Thymus (tissue), 11 donors: ENCODE measurements at regions not wholly inside any gene's neighbourhood (a gene's known extent, or its start where the extent isn't known, plus 50 kb on each side); places are given as distances from the start of the nearest gene placed in this dataset.

Experiments used
- DNase-seq, 9 donors: peaks; one replicate each; pipeline ENCODE4 v3.0.0-alpha.2; 2013; ENCODE audit warnings: low spot score in 9 of 9, low read depth in 6 of 9, missing footprints in 1 of 9
- H3K27ac ChIP-seq, 2 donors: one replicate each; pipeline ENCODE4 v1.5.1; 2013; ENCODE audit warnings: control low read depth in 1 of 2, low read depth in 1 of 2, low read length in 1 of 2, mild to moderate bottlenecking in 1 of 2, moderate library complexity in 1 of 2
- H3K27me3 ChIP-seq, 2 donors: one replicate each; pipeline ENCODE4 v1.5.1; 2013; ENCODE audit warnings: low read length in 1 of 2; ENCODE audit not compliant: control insufficient read depth in 2 of 2, insufficient read depth in 1 of 2
- H3K36me3 ChIP-seq, 2 donors: one replicate each; pipeline ENCODE4 v1.5.1; 2013; ENCODE audit warnings: low read length in 1 of 2, mild to moderate bottlenecking in 1 of 2, moderate library complexity in 1 of 2; ENCODE audit not compliant: control insufficient read depth in 2 of 2, insufficient read depth in 2 of 2
- H3K4me1 ChIP-seq, 2 donors: one replicate each; pipeline ENCODE4 v1.5.1; 2013; ENCODE audit warnings: low read length in 2 of 2; ENCODE audit not compliant: control insufficient read depth in 2 of 2, insufficient read depth in 2 of 2
- H3K4me3 ChIP-seq, 2 donors: one replicate each; pipeline ENCODE4 v1.5.1; 2013; ENCODE audit warnings: low read length in 2 of 2, control low read depth in 1 of 2, mild to moderate bottlenecking in 1 of 2
- H3K9me3 ChIP-seq, 2 donors: one replicate each; pipeline ENCODE4 v1.5.1; 2013; ENCODE audit warnings: low read length in 1 of 2, mild to moderate bottlenecking in 1 of 2; ENCODE audit not compliant: control insufficient read depth in 2 of 2, insufficient read depth in 1 of 2
- WGBS: extraction: QIAGEN DNeasy Blood & Tissue Kit; methylation state at CpG from one replicate; pipeline ENCODE4 v1.1.7; 2013; 5-methylcytosine and 5-hydroxymethylcytosine counted together
- donor health status: healthy.

- no peaks in the 10 kb centered on the region for H3K27me3 ChIP-seq
- no peak overlapping the region for H3K27ac ChIP-seq
- H3K36me3 ChIP-seq: no peaks in the 10 kb centered on the region
- no peak overlapping the region for H3K4me3 ChIP-seq
- 68% methylated on average over 3 of the region's 3 CpGs for WGBS
- peaks cover 0 to 1% of the 10 kb centered on the region in 2 donors for H3K9me3 ChIP-seq
- no peaks in the 10 kb centered on the region for H3K4me1 ChIP-seq
- DNase-seq: no peak
Observed at GRCh38 chr1:243939167-243939848, 89.3 kb upstream of the AKT3 start.

- 95% methylated on average over 3 of the region's 3 CpGs for WGBS
- Histone ChIP-seq H3K27me3 (no peaks in the 10 kb centered on the region), H3K36me3 (no peaks in the 10 kb centered on the region), H3K4me3 (no peak overlapping the region), H3K4me1 (no peaks in the 10 kb centered on the region), H3K27ac (no peak overlapping the region), H3K9me3 (peaks cover 0 to 3% of the 10 kb centered on the region in 2 donors)
- DNase-seq: no peak
Observed at GRCh38 chr1:243938208-243938607, 88.2 kb upstream of the AKT3 start.

GRCh38 chr1:243933495-243933894 is 83.5 kb upstream of the AKT3 start:
- 99% methylated on average over 4 of the region's 4 CpGs for WGBS
- DNase-seq: no peak

DNA sequence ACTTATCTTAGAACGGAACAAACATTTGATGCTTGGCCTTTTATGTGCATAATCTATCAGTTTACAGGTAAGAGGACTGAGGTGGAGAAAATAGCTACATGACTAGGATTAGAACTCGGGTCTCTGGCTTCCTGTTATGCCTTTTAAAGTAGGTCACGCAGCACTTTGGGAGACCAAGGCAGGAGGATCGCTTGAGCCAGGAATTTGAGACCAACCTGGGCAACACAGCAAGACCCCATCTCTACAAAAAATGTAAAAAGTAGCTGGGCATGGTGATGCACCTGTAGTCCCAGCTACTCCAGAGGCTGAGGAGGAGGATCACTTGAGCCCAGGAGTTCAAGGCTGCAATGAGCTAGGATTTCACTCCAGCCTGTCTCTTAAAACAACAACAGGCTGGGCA is 81.9 kb upstream of the AKT3 start:
- WGBS: 96% methylated on average over 4 of the region's 4 CpGs
- H3K4me3 ChIP-seq: no peak overlapping the region
- H3K9me3 ChIP-seq: peaks cover 0 to 3% of the 10 kb centered on the region in 2 donors
- H3K36me3 ChIP-seq: no peaks in the 10 kb centered on the region
- no peaks in the 10 kb centered on the region for H3K4me1 ChIP-seq
- H3K27me3 ChIP-seq: peaks cover 0 to 8% of the 10 kb centered on the region in 2 donors
- H3K27ac ChIP-seq: no peak overlapping the region
- no peak for DNase-seq

More at GRCh38 chr1:243933495-243933894, 83.5 kb upstream of the AKT3 start:
- no peak overlapping the region for H3K27ac ChIP-seq
- no peaks in the 10 kb centered on the region for H3K36me3 ChIP-seq
- H3K4me3 ChIP-seq: no peak overlapping the region
- H3K27me3 ChIP-seq: peaks cover 0 to 8% of the 10 kb centered on the region in 2 donors
- H3K9me3 ChIP-seq: peaks cover 0 to 3% of the 10 kb centered on the region in 2 donors
- H3K4me1 ChIP-seq: no peaks in the 10 kb centered on the region

DNA sequence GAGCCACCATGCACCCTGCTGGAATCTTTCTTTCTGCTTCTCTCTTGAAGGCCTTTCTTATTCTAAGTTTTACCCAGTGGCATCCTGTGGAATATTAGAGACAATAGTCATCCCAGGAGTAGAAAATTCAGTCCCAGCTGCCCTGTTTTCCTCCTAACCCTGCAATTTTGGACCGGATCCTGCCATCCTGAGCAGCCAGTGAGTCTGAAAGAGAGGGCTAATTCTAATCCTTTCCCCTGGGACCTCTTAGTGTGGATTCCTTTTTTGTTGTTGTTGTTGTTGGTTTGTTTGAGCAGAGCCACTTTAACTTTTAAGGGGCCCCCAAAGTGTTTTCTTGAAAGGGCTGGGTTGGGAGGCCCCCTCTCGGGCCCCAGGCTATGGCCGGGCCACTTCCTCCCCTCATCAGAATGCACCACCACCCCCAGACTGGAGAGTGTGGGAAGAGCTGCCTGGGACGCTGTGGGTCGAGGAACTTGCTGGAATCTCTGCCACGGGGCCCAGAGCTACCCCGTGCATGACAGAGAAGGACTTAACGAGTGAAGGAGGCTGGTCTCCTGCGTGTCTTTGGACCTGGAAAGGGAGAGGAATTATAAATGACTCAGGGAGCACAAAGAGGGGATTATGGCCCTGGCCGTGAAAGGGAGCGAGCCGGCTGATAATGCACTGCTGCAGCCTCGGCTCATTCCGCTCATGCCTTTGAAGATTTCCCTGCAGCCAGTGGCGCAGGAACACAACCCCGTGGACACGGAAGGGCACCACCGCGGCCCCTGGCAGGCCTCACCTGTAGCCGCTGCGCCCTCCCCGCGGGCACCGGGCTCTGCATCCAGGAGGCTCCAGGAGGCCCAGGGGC is 81.0 kb upstream of the AKT3 start:
- 61% methylated on average over 24 of the region's 24 CpGs for WGBS
- Histone ChIP-seq H3K4me1 (no peaks in the 10 kb centered on the region), H3K4me3 (no peak overlapping the region), H3K9me3 (peaks cover 0 to 3% of the 10 kb centered on the region in 2 donors), H3K27ac (no peak overlapping the region), H3K27me3 (peaks cover 0 to 8% of the 10 kb centered on the region in 2 donors), H3K36me3 (no peaks in the 10 kb centered on the region)
- DNase-seq: no peak

DNA sequence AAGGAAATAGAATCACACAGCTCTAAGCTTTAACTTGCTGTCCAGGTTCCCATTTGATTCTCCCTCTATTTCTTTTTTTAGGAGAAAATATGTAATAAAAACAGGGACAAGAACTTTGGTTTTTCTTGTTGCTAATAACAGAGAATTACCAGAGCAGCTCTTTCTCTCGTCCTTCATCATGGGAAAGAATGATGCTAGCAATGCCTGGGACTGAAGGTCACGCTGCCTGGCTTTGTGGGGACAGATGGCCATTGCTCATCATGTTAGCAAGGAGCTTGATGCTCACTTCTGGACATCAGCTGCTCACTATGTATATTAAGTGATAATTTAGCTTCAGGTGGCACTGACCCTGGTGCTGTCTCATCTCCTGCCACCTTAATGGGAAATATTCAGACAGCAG is 77.3 kb upstream of the AKT3 start:
- 95% methylated on average over 2 of the region's 2 CpGs for WGBS
- Histone ChIP-seq H3K36me3 (no peaks in the 10 kb centered on the region), H3K4me3 (no peak overlapping the region), H3K27me3 (peaks cover 0 to 15% of the 10 kb centered on the region in 2 donors), H3K4me1 (no peaks in the 10 kb centered on the region), H3K9me3 (no peaks in the 10 kb centered on the region), H3K27ac (no peak overlapping the region)
- no peak for DNase-seq

GRCh38 chr1:243926803-243927245 is 76.8 kb upstream of the AKT3 start:
- H3K4me3 ChIP-seq: no peak overlapping the region
- peaks cover 0 to 18% of the 10 kb centered on the region in 2 donors for H3K27me3 ChIP-seq
- WGBS: 93% methylated on average over 6 of the region's 6 CpGs
- H3K4me1 ChIP-seq: no peaks in the 10 kb centered on the region
- DNase-seq: no peak
- H3K36me3 ChIP-seq: no peaks in the 10 kb centered on the region
- no peaks in the 10 kb centered on the region for H3K9me3 ChIP-seq
- H3K27ac ChIP-seq: no peak overlapping the region

- Histone ChIP-seq H3K4me1 (no peaks in the 10 kb centered on the region), H3K27me3 (peaks cover 0 to 14% of the 10 kb centered on the region in 2 donors), H3K4me3 (no peak overlapping the region), H3K36me3 (no peaks in the 10 kb centered on the region), H3K27ac (no peak overlapping the region), H3K9me3 (no peaks in the 10 kb centered on the region)
- WGBS: 95% methylated on average over 8 of the region's 8 CpGs
- DNase-seq: no peak
Observed at GRCh38 chr1:243926299-243926698, 76.3 kb upstream of the AKT3 start.
